Tibial artery (tissue), 4 donors: ENCODE measurements at regions not wholly inside any gene's neighbourhood (a gene's known extent, or its start where the extent isn't known, plus 50 kb on each side); places are given as distances from the start of the nearest gene placed in this dataset.

Experiments used
- DNase-seq, 2 donors: peaks; one replicate each; pipeline ENCODE4 v3.0.0-alpha.2; 2019
- H3K27ac ChIP-seq, 2 donors: fragments of 200-600 bp; sonication (generic) in 1 of 2; 1 replicate in 1 of 2; 2 replicates in 1 of 2; pipeline ENCODE4 v1.5.1; 2018 to 2019; ENCODE audit warnings: mild to moderate bottlenecking in 1 of 2
- H3K27me3 ChIP-seq, 2 donors: fragments of 200-600 bp; sonication (generic) in 1 of 2; one replicate each; pipeline versions ENCODE4 v1.5.1 to v1.6.0; 2016 to 2019
- H3K36me3 ChIP-seq, 3 donors: fragments of 200-600 bp; sonication (generic) in 2 of 3; one replicate each; pipeline ENCODE4 v1.5.1; 2016 to 2019; ENCODE audit warnings: mild to moderate bottlenecking in 2 of 3
- H3K4me1 ChIP-seq, 4 donors: fragments of 200-600 bp; sonication (generic) in 2 of 4; 1 replicate in 3 of 4; 2 replicates in 1 of 4; pipeline ENCODE4 v1.5.1; 2016 to 2019
- H3K4me3 ChIP-seq, 2 donors: fragments of 200-600 bp; sonication (generic) in 1 of 2; 1 replicate in 1 of 2; 2 replicates in 1 of 2; pipeline ENCODE4 v1.5.1; 2018 to 2019; ENCODE audit warnings: mild to moderate bottlenecking in 2 of 2
- H3K9me3 ChIP-seq, 3 donors: fragments of 200-600 bp; sonication (generic) in 1 of 3; one replicate each; pipeline ENCODE4 v1.5.1; 2016 to 2019
- intact Hi-C: fragments of 100-400 bp; cut with DNase I; formaldehyde crosslinking; loops from one replicate; pipeline ENCODE4 v1.15.0; 2023; ENCODE audit warnings: low total_unique reads
- TF ChIP-seq, protein P1 (sequence below), 2 experiments: fragments of 200-600 bp in 1 of 2; fragments of 450-650 bp in 1 of 2; IDR thresholded peaks; one replicate each; pipeline ENCODE4 v1.5.1; 2017 to 2019; ENCODE audit warnings: antibody characterized with exemption in 2 of 2, mild to moderate bottlenecking in 1 of 2, moderate library complexity in 1 of 2

DNA sequence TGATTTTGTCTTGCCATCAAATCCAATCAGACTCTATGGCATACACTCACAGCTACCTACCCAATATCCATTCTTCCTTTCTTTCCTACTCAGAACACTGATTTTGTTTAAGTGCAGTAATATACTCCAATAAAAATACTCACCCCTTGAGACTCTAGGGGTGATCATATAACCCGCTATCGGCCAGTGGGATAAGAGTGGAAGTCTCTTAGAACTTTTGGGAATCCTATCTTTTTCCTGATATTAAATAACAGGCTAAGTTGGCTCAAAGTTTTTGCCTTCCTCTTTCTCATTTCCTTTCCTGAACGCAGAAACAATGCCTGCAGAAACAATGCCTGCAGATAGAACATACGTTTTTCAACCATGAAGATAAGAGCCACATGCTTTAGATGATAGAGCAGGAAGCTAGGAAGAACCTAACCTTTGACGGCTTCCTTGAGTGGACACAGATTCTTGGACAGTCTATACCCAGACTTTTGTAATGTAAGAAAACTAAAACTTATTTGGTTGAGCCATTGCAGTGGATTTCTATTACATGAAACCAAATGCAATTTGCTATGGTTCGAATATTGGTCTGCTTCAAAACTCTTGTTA lies 373.8 kb downstream of the STIM2 start:
- TF ChIP-seq, protein P1, sequence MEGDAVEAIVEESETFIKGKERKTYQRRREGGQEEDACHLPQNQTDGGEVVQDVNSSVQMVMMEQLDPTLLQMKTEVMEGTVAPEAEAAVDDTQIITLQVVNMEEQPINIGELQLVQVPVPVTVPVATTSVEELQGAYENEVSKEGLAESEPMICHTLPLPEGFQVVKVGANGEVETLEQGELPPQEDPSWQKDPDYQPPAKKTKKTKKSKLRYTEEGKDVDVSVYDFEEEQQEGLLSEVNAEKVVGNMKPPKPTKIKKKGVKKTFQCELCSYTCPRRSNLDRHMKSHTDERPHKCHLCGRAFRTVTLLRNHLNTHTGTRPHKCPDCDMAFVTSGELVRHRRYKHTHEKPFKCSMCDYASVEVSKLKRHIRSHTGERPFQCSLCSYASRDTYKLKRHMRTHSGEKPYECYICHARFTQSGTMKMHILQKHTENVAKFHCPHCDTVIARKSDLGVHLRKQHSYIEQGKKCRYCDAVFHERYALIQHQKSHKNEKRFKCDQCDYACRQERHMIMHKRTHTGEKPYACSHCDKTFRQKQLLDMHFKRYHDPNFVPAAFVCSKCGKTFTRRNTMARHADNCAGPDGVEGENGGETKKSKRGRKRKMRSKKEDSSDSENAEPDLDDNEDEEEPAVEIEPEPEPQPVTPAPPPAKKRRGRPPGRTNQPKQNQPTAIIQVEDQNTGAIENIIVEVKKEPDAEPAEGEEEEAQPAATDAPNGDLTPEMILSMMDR (IDR thresholded peaks at IDR 0.05) = no peak
- Histone ChIP-seq H3K27ac (no peak overlapping the region), H3K4me3 (no peak overlapping the region), H3K27me3 (no peaks in the 10 kb centered on the region), H3K36me3 (no peaks in the 10 kb centered on the region), H3K9me3 (no peaks in the 10 kb centered on the region), H3K4me1 (no peaks in the 10 kb centered on the region)
- intact Hi-C loops = no loop called here
- no peak for DNase-seq

GRCh38 chr4:27239641-27240040 lies 379.0 kb downstream of the STIM2 start:
- TF ChIP-seq, protein P1 (IDR thresholded peaks at IDR 0.05) = no peak
- Histone ChIP-seq H3K27me3 (no peaks in the 10 kb centered on the region), H3K27ac (no peak overlapping the region), H3K9me3 (no peaks in the 10 kb centered on the region), H3K36me3 (no peaks in the 10 kb centered on the region), H3K4me1 (no peaks in the 10 kb centered on the region), H3K4me3 (no peak overlapping the region)
- no peak for DNase-seq
- intact Hi-C loops = no loop called here

- TF ChIP-seq, protein P1 (IDR thresholded peaks at IDR 0.05) = no peak
- no peak overlapping the region for H3K27ac ChIP-seq
- no peaks in the 10 kb centered on the region for H3K9me3 ChIP-seq
Measured at GRCh38 chr4:27242217-27242616, 381.6 kb downstream of the STIM2 start.

DNA sequence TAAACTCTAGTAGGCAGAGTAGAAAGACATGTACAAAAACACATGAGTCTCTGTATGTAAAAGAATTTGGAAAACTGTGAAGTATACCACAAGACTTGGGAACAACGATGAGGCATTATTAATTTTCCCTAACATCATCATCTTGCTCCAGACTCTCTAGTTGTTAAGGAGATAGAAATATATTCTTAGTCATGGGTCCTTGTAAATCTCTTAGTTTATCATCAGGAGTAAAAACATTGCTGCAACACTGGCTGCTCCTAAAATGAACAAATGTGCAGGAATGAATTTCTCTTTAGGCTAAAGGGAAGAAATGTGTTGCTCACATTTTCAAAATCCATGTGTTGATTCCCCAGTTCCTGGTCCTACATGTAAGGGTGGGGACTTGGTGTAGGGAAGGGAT lies 384.6 kb downstream of the STIM2 start:
- Histone ChIP-seq H3K4me1 (no peaks in the 10 kb centered on the region), H3K9me3 (no peaks in the 10 kb centered on the region), H3K4me3 (no peak overlapping the region), H3K27ac (no peak overlapping the region), H3K36me3 (no peaks in the 10 kb centered on the region), H3K27me3 (no peaks in the 10 kb centered on the region)
- no peak for DNase-seq
- intact Hi-C loops = no loop called here
- TF ChIP-seq, protein P1 (IDR thresholded peaks at IDR 0.05) = no peak

More at GRCh38 chr4:27242217-27242616, 381.6 kb downstream of the STIM2 start:
- Histone ChIP-seq H3K4me1 (no peaks in the 10 kb centered on the region), H3K4me3 (no peak overlapping the region), H3K36me3 (no peaks in the 10 kb centered on the region), H3K27me3 (no peaks in the 10 kb centered on the region)
- intact Hi-C loops = no loop called here
- DNase-seq = no peak

GRCh38 chr4:27248829-27249228 lies 388.2 kb downstream of the STIM2 start:
- H3K36me3 ChIP-seq = no peaks in the 10 kb centered on the region
- TF ChIP-seq, protein P1 (IDR thresholded peaks at IDR 0.05) = no peak
- H3K4me3 ChIP-seq = no peak overlapping the region
- H3K9me3 ChIP-seq = no peaks in the 10 kb centered on the region
- H3K4me1 ChIP-seq = peaks cover 0 to 5% (median 0%) of the 10 kb centered on the region in 4 donors
- no peaks in the 10 kb centered on the region for H3K27me3 ChIP-seq
- no peak overlapping the region for H3K27ac ChIP-seq
- no peak for DNase-seq
- intact Hi-C loops = no loop called here

DNA sequence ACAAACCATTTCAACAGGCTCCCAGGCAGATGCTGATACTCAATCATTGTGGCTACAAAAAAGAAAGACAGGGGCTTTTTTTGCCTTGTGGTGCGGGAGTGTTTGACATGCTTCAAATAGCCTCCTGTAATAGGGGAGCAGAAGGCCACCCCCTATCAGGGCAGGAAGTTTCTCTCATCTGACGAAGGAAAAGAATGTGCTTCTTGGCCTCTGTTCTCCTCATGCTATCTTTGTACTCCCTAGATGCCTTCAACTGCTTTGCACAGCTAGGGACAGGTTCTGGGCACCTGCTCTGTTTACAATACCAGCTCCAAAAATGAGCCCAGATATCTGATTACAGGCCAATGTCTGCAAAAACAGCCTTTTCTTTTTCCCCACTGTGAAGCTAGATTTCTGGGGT lies 391.1 kb downstream of the STIM2 start:
- H3K4me1 ChIP-seq = peaks cover 0 to 5% (median 0%) of the 10 kb centered on the region in 4 donors
- H3K27ac ChIP-seq = no peak overlapping the region
- TF ChIP-seq, protein P1 (IDR thresholded peaks at IDR 0.05) = no peak
- intact Hi-C loops = no loop called here
- H3K27me3 ChIP-seq = no peaks in the 10 kb centered on the region
- no peaks in the 10 kb centered on the region for H3K9me3 ChIP-seq
- H3K4me3 ChIP-seq = no peak overlapping the region
- no peaks in the 10 kb centered on the region for H3K36me3 ChIP-seq
- DNase-seq = no peak
